HCT116 (cell line): ENCODE measurements at regions not wholly inside any gene's neighbourhood (a gene's known extent, or its start where the extent isn't known, plus 50 kb on each side); places are given as distances from the start of the nearest gene placed in this dataset.

Source experiments
- ATAC-seq: fragments of 200-7000 bp; cut with Tn5 transposase; 2 replicates; pipeline ENCODE4 v1.9.1; 2020; ENCODE audit warnings: mild to moderate bottlenecking, moderate library complexity
- BruUV-seq: library from RNA; stranded (reverse); fragments of 400-500 nt; replicated peaks from 2 replicates; lab custom pipeline; 2021; lab: Mats Ljungman, UMichigan
- CTCF ChIA-PET: fragments of 300-600 bp; sonication (Branson Sonifier 250); formaldehyde crosslinking; loops from one replicate; lab custom pipeline; 2021; ENCODE audit warnings: antibody characterized with exemption; lab: Charles Lee
- POLR2A ChIA-PET: fragments of 300-600, 350-600 bp; sonication (Branson Sonifier 250); formaldehyde crosslinking; loops from one replicate; lab custom pipeline; 2021; ENCODE audit warnings: antibody characterized with exemption; lab: Charles Lee
- RAD21 ChIA-PET, 2 experiments: fragments of 300-600 bp; sonication (Branson Sonifier 250); formaldehyde crosslinking; loops; one replicate each; lab custom pipeline; 2023; ENCODE audit warnings: low total read pairs in 2 of 2; ENCODE audit not compliant: uncharacterized antibody in 2 of 2, unreplicated experiment in 2 of 2, low non-redundant PET in 1 of 2; lab: Charles Lee
- DNase-seq: peaks from one replicate; pipeline ENCODE4 v3.0.0-alpha.2; 2010; ENCODE audit warnings: low read depth, low spot score
- H2AFZ ChIP-seq: fragments of 200-600 bp; shearing (Covaris generic), sonication (generic); 2 replicates; pipeline ENCODE4 v1.6.1; 2017; ENCODE audit warnings: low read depth, mixed run types, mixed read lengths, antibody characterized with exemption, low read length; ENCODE audit not compliant: poor library complexity, severe bottlenecking
- H3K27ac ChIP-seq: 2 replicates; pipeline ENCODE4 v1.5.1; 2012; ENCODE audit warnings: low read depth, low read length
- H3K27me3 ChIP-seq: fragments of 200-600 bp; sonication (generic); 2 replicates; pipeline ENCODE4 v1.6.1; 2016; ENCODE audit warnings: mixed run types, low read length, mixed read lengths; ENCODE audit not compliant: insufficient read depth
- H3K36me3 ChIP-seq, 2 experiments: fragments of 200-500 bp in 1 of 2; fragments of 200-600 bp in 1 of 2; sonication (Bioruptor generic) in 1 of 2; sonication (generic) in 1 of 2; 2 replicates each; pipeline versions ENCODE4 v1.5.1 to v1.6.1; 2014 to 2016; ENCODE audit warnings: low read length in 2 of 2, inconsistent platforms in 1 of 2, mixed read lengths in 1 of 2, mixed run types in 1 of 2; ENCODE audit not compliant: insufficient read depth in 2 of 2, control insufficient read depth in 1 of 2
- H3K4me1 ChIP-seq, 2 experiments: fragments of 200-600 bp in 1 of 2; sonication (generic) in 1 of 2; 2 replicates each; pipeline versions ENCODE4 v1.5.1 to v1.6.1; 2012 to 2017; ENCODE audit warnings: low read length in 2 of 2, inconsistent platforms in 1 of 2, mild to moderate bottlenecking in 1 of 2, mixed read lengths in 1 of 2, mixed run types in 1 of 2, moderate library complexity in 1 of 2; ENCODE audit not compliant: insufficient read depth in 2 of 2, control insufficient read depth in 1 of 2
- H3K4me2 ChIP-seq: fragments of 200-600 bp; sonication (generic); 2 replicates; pipeline ENCODE4 v1.6.1; 2017; ENCODE audit warnings: mixed run types, low read length, mixed read lengths
- H3K4me3 ChIP-seq, 2 experiments: fragments of 200-600 bp in 1 of 2; sonication (generic) in 1 of 2; replicated peaks in 1 of 2; 2 replicates each; pipeline ENCODE4 v1.5.1; 2011 to 2016; ENCODE audit warnings: low read length in 2 of 2, control low read depth in 1 of 2, low read depth in 1 of 2, mild to moderate bottlenecking in 1 of 2, mixed read lengths in 1 of 2, mixed run types in 1 of 2
- H3K79me2 ChIP-seq: fragments of 200-600 bp; sonication (generic); 2 replicates; pipeline ENCODE4 v1.6.1; 2017; ENCODE audit warnings: mild to moderate bottlenecking, mixed run types, low read length, moderate library complexity, mixed read lengths; ENCODE audit not compliant: insufficient read depth
- H3K9ac ChIP-seq: fragments of 200-600 bp; sonication (generic); 2 replicates; pipeline ENCODE4 v1.6.1; 2016; ENCODE audit warnings: low read length, mixed read lengths
- H3K9me2 ChIP-seq: fragments of 200-600 bp; sonication (generic), shearing (Covaris generic); 2 replicates; pipeline ENCODE4 v1.6.1; 2017; ENCODE audit warnings: mixed run types, mild to moderate bottlenecking, moderate library complexity; ENCODE audit not compliant: insufficient read depth
- H3K9me3 ChIP-seq, 2 experiments: fragments of 200-500 bp in 1 of 2; fragments of 200-600 bp in 1 of 2; sonication (Bioruptor generic) in 1 of 2; sonication (generic) in 1 of 2; 2 replicates each; pipeline ENCODE4 v1.6.1; 2014 to 2017; ENCODE audit warnings: low read length in 2 of 2, mixed read lengths in 2 of 2, inconsistent platforms in 1 of 2, low read depth in 1 of 2, mild to moderate bottlenecking in 1 of 2, mixed run types in 1 of 2, moderate library complexity in 1 of 2; ENCODE audit not compliant: control insufficient read depth in 1 of 2, insufficient read depth in 1 of 2
- H4K20me1 ChIP-seq: fragments of 200-600 bp; sonication (generic), shearing (Covaris generic); 2 replicates; pipeline ENCODE4 v1.6.1; 2017; ENCODE audit warnings: mixed run types, mild to moderate bottlenecking, moderate library complexity; ENCODE audit not compliant: insufficient read depth
- ATF3 ChIP-seq: IDR thresholded peaks from 2 replicates; pipeline ENCODE4 v1.6.1; 2012
- CBX3 ChIP-seq: IDR thresholded peaks from 2 replicates; pipeline ENCODE4 v1.6.1; 2012; ENCODE audit warnings: low read depth
- CEBPB ChIP-seq: IDR thresholded peaks from 2 replicates; pipeline ENCODE4 v1.6.1; 2012; ENCODE audit warnings: low read depth
- EGR1 ChIP-seq: IDR thresholded peaks from 2 replicates; pipeline ENCODE4 v1.6.1; 2012; ENCODE audit warnings: low read depth
- ELF1 ChIP-seq: IDR thresholded peaks from 2 replicates; pipeline ENCODE4 v1.6.1; 2012; ENCODE audit warnings: low read depth, borderline replicate concordance
- EZH2 ChIP-seq: fragments of 200-600 bp; sonication (generic); IDR thresholded peaks from 2 replicates; pipeline ENCODE4 v1.6.1; 2017; ENCODE audit warnings: antibody characterized with exemption, mixed run types
- EZH2phosphoT487 ChIP-seq: fragments of 200-600 bp; IDR thresholded peaks from 2 replicates; pipeline ENCODE4 v1.6.1; 2018; ENCODE audit warnings: antibody characterized with exemption, borderline replicate concordance
- FOSL1 ChIP-seq: IDR thresholded peaks from 2 replicates; pipeline ENCODE4 v1.6.1; 2012; ENCODE audit warnings: low read depth
- JUND ChIP-seq: IDR thresholded peaks from 2 replicates; pipeline ENCODE4 v1.6.1; 2012
- POLR2AphosphoS5 ChIP-seq: IDR thresholded peaks from 2 replicates; pipeline ENCODE4 v1.6.1; 2011; ENCODE audit warnings: mild to moderate bottlenecking, low read depth, low read length, moderate library complexity
- RAD21 ChIP-seq: IDR thresholded peaks from 2 replicates; pipeline ENCODE4 v1.6.1; 2012; ENCODE audit warnings: low read depth, mild to moderate bottlenecking
- SIN3A ChIP-seq: IDR thresholded peaks from 2 replicates; pipeline ENCODE4 v1.6.1; 2012; ENCODE audit warnings: low read depth
- SP1 ChIP-seq: IDR thresholded peaks from 2 replicates; pipeline ENCODE4 v1.6.1; 2012; ENCODE audit warnings: low read depth
- SRF ChIP-seq: IDR thresholded peaks from 2 replicates; pipeline ENCODE4 v1.6.1; 2012; ENCODE audit warnings: low read depth
- TCF7L2 ChIP-seq: IDR thresholded peaks from 2 replicates; pipeline ENCODE4 v1.7.0; 2011; ENCODE audit warnings: borderline replicate concordance, inconsistent platforms; ENCODE audit not compliant: insufficient read depth, insufficient read length; ENCODE audit errors: extremely low read depth
- YY1 ChIP-seq: IDR thresholded peaks from 2 replicates; pipeline ENCODE4 v1.6.1; 2011; ENCODE audit warnings: low read length, low read depth, moderate library complexity, mild to moderate bottlenecking; ENCODE audit not compliant: insufficient replicate concordance; ENCODE audit errors: extremely low read depth
- ZFX ChIP-seq: fragments of 450-650 bp; IDR thresholded peaks from 2 replicates; pipeline ENCODE4 v1.6.1; 2017
- ZNF274 ChIP-seq: fragments of 200-500 bp; sonication (Bioruptor generic); IDR thresholded peaks from 2 replicates; pipeline ENCODE4 v1.6.1; 2014; ENCODE audit warnings: mild to moderate bottlenecking, low read depth, low read length, inconsistent platforms
- intact Hi-C: fragments of 100-400 bp; cut with micrococcal nuclease; formaldehyde crosslinking; loops from 2 replicates; pipeline ENCODE4 v1.10.0; 2022
- TF ChIP-seq, protein P1 (sequence below): IDR thresholded peaks from 2 replicates; pipeline ENCODE4 v1.6.1; 2011; ENCODE audit warnings: mild to moderate bottlenecking, low read length, moderate library complexity; ENCODE audit not compliant: insufficient replicate concordance; ENCODE audit errors: extremely low read depth

DNA sequence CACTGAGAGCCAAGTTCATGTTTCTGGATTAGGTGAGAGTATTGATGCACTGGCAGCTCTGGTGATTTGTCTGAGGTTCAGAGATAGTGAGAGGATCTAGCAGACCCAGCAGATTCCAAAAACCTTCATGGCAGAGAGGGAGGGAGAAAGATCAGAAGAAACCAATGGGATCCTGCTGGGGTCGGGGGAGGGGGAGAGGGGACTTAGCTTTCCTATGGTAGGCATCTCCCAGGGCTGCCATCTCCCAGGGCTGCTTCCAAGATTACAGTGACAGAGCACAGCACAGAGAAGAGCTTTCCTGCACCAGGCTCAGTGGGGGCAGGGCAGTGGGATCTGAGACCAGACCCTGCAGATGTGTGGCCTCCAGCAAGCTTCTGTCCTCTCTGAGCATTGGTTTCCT lies 76.8 kb upstream of the GDF10 start:
- H3K4me1 ChIP-seq: no peaks in the 10 kb centered on the region
- no peaks in the 10 kb centered on the region for H4K20me1 ChIP-seq
- no peak overlapping the region for H2AFZ ChIP-seq
- DNase-seq (no peak), ATAC-seq (no peak)
- TF ChIP-seq SRF: no peak
- no peak for TF ChIP-seq CEBPB
- TF ChIP-seq EZH2phosphoT487: no peak
- no peak for TF ChIP-seq POLR2AphosphoS5
- no peak for TF ChIP-seq ZNF274
- no peak overlapping the region for H3K4me2 ChIP-seq
- RAD21 ChIA-PET: no interaction called here
- no TSS peak for BruUV-seq
- no peaks in the 10 kb centered on the region for H3K9me3 ChIP-seq
- no peaks in the 10 kb centered on the region for H3K27me3 ChIP-seq
- H3K9ac ChIP-seq: no peak overlapping the region
- CTCF ChIA-PET: no interaction called here
- POLR2A ChIA-PET: no interaction called here
- no peak overlapping the region for H3K4me3 ChIP-seq
- no peak overlapping the region for H3K27ac ChIP-seq
- no peaks in the 10 kb centered on the region for H3K79me2 ChIP-seq
- intact Hi-C loops: no loop called here
- no peaks in the 10 kb centered on the region for H3K36me3 ChIP-seq
- no peaks in the 10 kb centered on the region for H3K9me2 ChIP-seq

DNA sequence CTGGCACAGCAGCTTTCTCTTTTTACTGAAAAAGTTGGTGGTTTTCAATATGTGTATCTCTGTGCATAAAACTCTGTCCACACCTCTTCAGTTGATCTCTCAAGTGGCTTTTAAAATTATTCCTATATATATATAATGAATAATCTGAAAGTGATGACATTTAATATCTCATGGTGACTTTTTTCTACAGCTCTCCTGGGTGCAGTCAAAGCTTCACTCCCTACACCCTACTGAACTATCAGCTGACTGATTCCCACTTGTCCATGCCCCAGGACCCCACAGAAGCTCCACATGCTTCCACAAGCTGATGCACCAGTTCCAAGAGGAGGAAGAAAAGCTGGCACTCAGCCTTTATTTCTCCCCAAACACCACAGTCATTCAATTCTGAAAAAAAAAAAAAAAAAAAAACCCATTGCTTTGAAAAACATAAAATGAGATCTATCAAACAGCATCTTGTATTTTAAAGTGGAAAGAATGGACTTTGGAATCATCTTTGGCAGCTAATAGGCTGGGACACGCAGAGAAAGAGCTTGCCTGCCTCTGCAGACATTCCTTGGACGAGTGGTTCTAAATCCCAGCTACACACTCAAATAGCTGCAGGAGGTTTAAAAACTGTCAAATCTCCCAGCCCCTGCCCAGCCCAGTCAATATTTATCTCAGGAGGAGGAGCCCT lies 75.3 kb upstream of the GDF10 start:
- ChIA-PET CTCF (interaction anchor here (1.1 kb wide), 1 partner anchor 13 kb away, joined by 3 read pairs; no protein-coding TSS in a partner anchor), POLR2A (no interaction called here), RAD21 (interaction anchor here in 1 of 2 experiments (0.6 to 1.2 kb wide), 2 partner anchors 177 to 200 kb away, joined by 3 to 4 read pairs; no protein-coding TSS in a partner anchor)
- TF ChIP-seq RAD21 (no peak), ELF1 (no peak), FOSL1 (no peak), TCF7L2 (no peak), EZH2 (no peak), ZFX (no peak), EGR1 (no peak), YY1 (no peak), CBX3 (no peak), EZH2phosphoT487 (no peak), ATF3 (no peak), ZNF274 (no peak), CEBPB (no peak), SP1 (no peak), SIN3A (no peak), JUND (no peak), POLR2AphosphoS5 (no peak)
- TF ChIP-seq, protein P1, sequence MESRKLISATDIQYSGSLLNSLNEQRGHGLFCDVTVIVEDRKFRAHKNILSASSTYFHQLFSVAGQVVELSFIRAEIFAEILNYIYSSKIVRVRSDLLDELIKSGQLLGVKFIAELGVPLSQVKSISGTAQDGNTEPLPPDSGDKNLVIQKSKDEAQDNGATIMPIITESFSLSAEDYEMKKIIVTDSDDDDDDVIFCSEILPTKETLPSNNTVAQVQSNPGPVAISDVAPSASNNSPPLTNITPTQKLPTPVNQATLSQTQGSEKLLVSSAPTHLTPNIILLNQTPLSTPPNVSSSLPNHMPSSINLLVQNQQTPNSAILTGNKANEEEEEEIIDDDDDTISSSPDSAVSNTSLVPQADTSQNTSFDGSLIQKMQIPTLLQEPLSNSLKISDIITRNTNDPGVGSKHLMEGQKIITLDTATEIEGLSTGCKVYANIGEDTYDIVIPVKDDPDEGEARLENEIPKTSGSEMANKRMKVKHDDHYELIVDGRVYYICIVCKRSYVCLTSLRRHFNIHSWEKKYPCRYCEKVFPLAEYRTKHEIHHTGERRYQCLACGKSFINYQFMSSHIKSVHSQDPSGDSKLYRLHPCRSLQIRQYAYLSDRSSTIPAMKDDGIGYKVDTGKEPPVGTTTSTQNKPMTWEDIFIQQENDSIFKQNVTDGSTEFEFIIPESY: no peak
- Histone ChIP-seq H3K9me2 (no peaks in the 10 kb centered on the region), H3K4me2 (no peak overlapping the region), H3K9ac (no peak overlapping the region), H2AFZ (no peak overlapping the region), H3K27me3 (no peaks in the 10 kb centered on the region), H3K4me3 (no peak overlapping the region), H3K79me2 (no peaks in the 10 kb centered on the region), H3K9me3 (no peaks in the 10 kb centered on the region), H4K20me1 (no peaks in the 10 kb centered on the region), H3K27ac (no peak overlapping the region), H3K4me1 (no peaks in the 10 kb centered on the region), H3K36me3 (no peaks in the 10 kb centered on the region)
- intact Hi-C loops: no loop called here
- ATAC-seq (no peak), DNase-seq (no peak)
- BruUV-seq: no TSS peak
